H54 (cell line): ENCODE measurements at regions not wholly inside any gene's neighbourhood (a gene's known extent, or its start where the extent isn't known, plus 50 kb on each side); places are given as distances from the start of the nearest gene placed in this dataset.
"Not testable (repeated sequence)": the region's sequence is repeated elsewhere in the genome, so short reads cannot be mapped to it uniquely, and the experiment has no call there.

Experiments
- DNase-seq: peaks from one replicate; pipeline ENCODE4 v3.0.0; 2011; ENCODE audit warnings: low spot score, mixed read lengths; ENCODE audit not compliant: insufficient read length
- FAIRE-seq: peaks from 3 replicates; lab custom pipeline; 2011; peaks lifted over from hg19 to GRCh38; lab: Jason Lieb, UNC
- POLR2A ChIP-seq: IDR thresholded peaks from 2 replicates; pipeline ENCODE4 v1.6.1; 2011; ENCODE audit warnings: low read depth, mild to moderate bottlenecking, low read length

- TF ChIP-seq POLR2A = no peak
- no peak for FAIRE-seq
- no peak for DNase-seq
Observed at GRCh38 chr18:39574897-39575296, 2009.3 kb upstream of the CELF4 start.

- no peak for TF ChIP-seq POLR2A
- FAIRE-seq (no peak), DNase-seq (no peak)
Observed at GRCh38 chr18:39571511-39571910, 2005.9 kb upstream of the CELF4 start.

GRCh38 chr18:39565551-39566230, 2000.1 kb upstream of the CELF4 start:
- DNase-seq, FAIRE-seq: not testable (repeated sequence)

GRCh38 chr18:39564716-39565115, 1999.1 kb upstream of the CELF4 start:
- FAIRE-seq (no peak), DNase-seq (no peak)
- TF ChIP-seq POLR2A = no peak

DNA sequence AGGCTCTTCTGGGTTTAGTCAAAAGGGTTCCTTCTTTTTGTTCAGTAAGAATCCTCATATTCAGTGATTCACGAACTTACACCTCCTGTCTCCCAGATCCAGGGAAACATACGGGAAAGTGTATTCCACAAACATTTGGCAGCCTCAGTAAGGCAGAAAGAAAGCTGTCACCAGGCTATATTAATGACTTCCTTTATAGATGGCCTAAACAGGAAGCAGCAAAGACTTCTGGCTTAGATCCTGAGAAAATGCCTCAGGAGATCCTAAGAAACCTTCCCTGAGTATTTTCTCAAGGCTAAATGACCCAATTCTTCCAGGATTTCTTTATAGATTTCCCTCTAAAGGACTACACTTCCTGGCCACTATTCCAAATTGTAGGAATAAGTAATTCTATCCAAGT, 1995.5 kb upstream of the CELF4 start:
- DNase-seq = no peak
- no peak for FAIRE-seq
- no peak for TF ChIP-seq POLR2A

DNA sequence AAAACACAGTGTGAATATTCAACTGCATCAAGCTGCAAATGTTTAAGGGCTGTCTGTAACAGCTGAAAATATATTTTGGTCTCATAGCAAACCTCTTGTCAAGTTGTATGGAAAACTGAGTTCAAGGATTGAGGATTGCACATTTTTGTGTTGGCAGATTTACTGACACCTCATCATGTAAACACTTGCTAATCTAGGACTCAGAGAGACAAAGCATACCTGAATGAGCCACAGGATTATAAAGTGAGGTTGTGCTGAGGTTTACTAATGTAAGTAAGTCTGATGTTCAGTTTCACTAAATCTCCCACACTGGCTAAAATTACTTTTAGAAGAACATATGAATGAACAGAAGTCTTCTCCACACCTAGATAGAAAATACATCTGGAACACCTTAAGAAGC, 1993.1 kb upstream of the CELF4 start:
- TF ChIP-seq POLR2A = no peak
- no peak for FAIRE-seq
- no peak for DNase-seq

DNA sequence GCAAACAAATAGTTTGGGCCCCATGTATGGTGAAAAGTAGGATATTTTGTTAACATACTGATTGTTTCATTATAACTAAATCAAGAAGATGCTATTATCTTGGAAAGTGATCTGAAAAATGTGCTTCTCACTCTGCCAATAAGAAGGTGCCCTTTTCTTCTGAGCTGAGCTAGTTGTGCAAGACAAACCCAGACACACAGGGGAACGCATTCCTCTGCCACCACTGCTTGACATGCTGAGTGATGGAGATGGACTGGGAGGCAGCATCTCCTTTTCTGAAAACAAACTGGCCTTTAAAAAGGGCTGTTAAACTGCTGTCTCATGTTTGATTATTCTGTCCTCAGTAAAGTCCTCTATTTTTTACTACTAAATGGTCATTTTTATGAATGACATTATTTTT, 1989.9 kb upstream of the CELF4 start:
- no peak for TF ChIP-seq POLR2A
- FAIRE-seq (no peak), DNase-seq (no peak)

DNA sequence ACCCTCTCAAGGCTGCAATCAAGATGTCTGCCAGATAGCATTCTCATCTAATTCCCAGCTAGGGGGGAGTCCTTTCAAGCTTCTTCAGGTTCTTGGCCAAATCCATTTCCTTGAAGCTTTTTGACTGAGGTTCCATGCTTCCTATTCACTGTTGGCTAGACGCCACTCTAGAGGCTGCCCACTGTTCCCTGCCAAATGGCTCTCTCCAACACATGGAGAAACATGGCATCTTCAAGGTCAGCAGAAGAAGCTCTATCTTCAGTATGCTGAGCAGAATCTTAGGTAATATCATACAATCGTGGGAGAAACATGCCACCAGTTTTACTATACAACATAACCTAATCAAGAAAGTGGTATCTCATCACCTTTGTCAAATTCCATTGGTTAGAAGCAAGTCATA, 1985.1 kb upstream of the CELF4 start:
- DNase-seq (no peak), FAIRE-seq (no peak)
- no peak for TF ChIP-seq POLR2A

GRCh38 chr18:39549144-39549543, 1983.5 kb upstream of the CELF4 start:
- FAIRE-seq (no peak), DNase-seq (no peak)
- TF ChIP-seq POLR2A = no peak

- no peak for DNase-seq
- no peak for TF ChIP-seq POLR2A
- FAIRE-seq = no peak
Observed at GRCh38 chr18:39531659-39532058, 1966.1 kb upstream of the CELF4 start.

- no peak for FAIRE-seq
- DNase-seq = no peak
- TF ChIP-seq POLR2A = no peak
Observed at GRCh38 chr18:39529358-39529757, 1963.8 kb upstream of the CELF4 start.

DNA sequence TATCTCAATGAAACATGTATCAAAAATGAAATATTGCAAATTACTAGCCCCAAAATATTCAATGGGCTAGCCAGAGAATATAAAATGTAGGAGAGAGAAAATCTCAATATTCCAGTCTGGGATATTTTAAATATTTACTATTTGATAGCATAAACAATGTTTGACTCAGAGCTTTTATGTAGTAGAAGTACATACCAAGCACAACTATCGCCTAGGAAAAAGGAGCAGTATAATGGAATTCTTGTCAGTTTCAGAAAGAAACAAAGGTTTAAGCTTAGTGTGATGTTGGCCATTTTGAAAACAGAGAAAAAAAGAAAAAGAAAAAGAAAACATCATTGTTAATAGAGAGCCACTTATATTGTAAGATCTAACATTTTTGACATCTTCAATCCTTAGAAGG, 1961.9 kb upstream of the CELF4 start:
- FAIRE-seq (no peak), DNase-seq (no peak)
- TF ChIP-seq POLR2A = no peak

DNA sequence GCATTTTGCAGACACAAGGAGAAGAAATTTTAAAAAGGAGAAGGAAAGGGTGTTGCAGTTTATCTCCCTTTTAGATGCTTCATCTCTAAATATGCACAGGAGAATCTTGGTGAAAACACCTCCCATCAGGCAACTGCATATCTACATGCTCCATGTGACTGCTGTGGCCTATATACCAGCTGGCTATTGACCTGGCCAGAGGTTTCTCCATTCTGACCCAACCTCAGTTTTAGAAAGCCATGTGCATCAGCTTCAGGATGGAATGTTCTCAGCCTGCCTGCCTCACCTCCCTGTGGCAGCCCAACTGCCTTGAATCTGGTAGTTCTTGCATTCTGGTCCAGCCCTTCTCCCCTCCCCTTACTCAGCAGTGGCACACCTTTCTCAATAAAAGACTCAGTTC, 1958.8 kb upstream of the CELF4 start:
- no peak for TF ChIP-seq POLR2A
- DNase-seq (no peak), FAIRE-seq (no peak)

GRCh38 chr18:39523281-39523680, 1957.7 kb upstream of the CELF4 start:
- TF ChIP-seq POLR2A = no peak
- peak; percentile 95 for FAIRE-seq
- peak; percentile 15 for DNase-seq

DNA sequence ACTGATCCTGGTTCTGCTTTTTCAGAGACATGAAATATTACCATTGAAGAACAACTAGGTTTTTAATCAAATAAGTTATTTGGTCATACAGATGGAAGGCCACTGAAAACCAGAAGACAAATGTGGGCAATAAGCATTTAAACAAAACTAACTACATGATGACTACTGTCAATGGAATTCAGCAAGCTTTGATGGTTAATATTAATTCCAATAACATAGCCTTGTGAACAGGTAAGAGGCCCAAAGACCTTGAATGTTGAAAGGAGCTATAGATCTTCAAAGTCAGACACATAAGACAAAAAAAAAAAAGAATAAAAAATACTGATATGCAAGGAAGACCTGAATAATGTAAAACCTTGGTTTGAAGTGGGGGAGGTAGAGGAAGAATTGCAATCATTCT, 1955.6 kb upstream of the CELF4 start:
- FAIRE-seq = no peak
- TF ChIP-seq POLR2A = no peak
- DNase-seq = no peak

- FAIRE-seq (no peak), DNase-seq (no peak)
- no peak for TF ChIP-seq POLR2A
Observed at GRCh38 chr18:39519741-39520140, 1954.1 kb upstream of the CELF4 start.

DNA sequence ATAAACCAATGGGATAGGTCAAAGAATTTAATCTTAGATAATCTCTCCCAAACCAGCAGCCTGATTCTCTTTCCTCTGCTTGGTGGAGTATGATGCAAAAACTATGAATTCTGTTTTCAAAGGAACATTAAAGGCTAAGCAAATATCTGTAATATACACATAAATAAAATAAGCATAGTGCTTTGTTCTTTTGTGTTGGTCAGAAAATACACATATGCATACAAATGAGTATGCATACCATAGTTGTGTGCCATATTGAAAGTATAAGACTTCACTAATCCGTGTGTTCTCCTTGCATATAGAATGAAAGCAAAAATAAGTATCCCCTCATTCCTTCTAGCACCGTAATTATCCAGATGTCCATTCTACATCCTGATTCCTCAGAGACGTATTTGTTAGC, 1949.7 kb upstream of the CELF4 start:
- no peak for DNase-seq
- FAIRE-seq = no peak
- no peak for TF ChIP-seq POLR2A
